ENCODE measurements at regions not wholly inside any gene's neighbourhood (a gene's known extent, or its start where the extent isn't known, plus 50 kb on each side); places are given as distances from the start of the nearest gene placed in this dataset.

DNA sequence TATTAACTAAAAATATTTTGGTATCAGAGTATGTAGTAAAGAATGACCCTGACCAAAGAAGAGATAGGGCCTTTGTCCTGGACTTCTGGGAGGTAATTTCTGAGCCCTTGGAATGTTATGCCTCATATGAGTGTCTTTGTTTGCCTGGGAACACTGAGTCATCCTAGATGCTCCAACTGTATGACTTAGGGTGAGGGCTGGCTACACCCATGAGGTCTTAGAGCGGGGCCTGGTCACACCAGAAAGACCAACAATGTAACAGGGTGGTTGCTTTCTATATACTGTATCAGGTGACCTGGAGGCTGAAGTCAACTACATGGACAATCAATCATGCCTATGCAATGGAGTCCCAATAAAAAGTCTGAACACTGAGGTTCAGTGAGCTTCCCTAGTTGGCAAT lies 253.1 kb downstream of the MBD2 start:
- H3K4me3 ChIP-seq (ENCODE audit: low read depth, low read length), result no peak overlapping the region

DNA sequence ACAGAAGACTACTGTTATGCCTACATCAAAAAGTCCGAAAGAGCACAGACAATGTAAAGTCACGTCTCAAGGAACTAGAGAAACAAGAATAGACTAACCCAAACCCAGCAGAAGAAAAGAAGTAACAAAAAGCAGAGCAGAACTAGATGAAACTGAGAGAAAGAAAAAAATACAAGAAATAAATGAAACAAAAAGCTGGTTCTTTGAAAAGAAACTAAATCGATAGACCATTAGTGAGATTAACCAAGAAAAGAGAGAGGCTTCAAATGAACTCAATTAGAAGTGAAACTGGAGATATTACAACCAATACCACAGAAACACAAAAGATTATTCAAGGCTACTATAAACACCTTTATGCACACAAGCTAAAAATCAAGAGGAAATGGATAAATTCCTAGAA lies 271.8 kb downstream of the MBD2 start:
- H3K4me3 ChIP-seq (ENCODE audit: low read depth, low read length), result no peak overlapping the region
- TF ChIP-seq, protein P1, sequence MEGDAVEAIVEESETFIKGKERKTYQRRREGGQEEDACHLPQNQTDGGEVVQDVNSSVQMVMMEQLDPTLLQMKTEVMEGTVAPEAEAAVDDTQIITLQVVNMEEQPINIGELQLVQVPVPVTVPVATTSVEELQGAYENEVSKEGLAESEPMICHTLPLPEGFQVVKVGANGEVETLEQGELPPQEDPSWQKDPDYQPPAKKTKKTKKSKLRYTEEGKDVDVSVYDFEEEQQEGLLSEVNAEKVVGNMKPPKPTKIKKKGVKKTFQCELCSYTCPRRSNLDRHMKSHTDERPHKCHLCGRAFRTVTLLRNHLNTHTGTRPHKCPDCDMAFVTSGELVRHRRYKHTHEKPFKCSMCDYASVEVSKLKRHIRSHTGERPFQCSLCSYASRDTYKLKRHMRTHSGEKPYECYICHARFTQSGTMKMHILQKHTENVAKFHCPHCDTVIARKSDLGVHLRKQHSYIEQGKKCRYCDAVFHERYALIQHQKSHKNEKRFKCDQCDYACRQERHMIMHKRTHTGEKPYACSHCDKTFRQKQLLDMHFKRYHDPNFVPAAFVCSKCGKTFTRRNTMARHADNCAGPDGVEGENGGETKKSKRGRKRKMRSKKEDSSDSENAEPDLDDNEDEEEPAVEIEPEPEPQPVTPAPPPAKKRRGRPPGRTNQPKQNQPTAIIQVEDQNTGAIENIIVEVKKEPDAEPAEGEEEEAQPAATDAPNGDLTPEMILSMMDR (IDR thresholded peaks at IDR 0.05; ENCODE audit: borderline replicate concordance, insufficient read depth, low read depth, low read length), result no peak

More for the DNA sequence above, 253.1 kb downstream of the MBD2 start:
- TF ChIP-seq, protein P1 (IDR thresholded peaks at IDR 0.05; ENCODE audit: borderline replicate concordance, insufficient read depth, low read depth, low read length), result no peak

DNA sequence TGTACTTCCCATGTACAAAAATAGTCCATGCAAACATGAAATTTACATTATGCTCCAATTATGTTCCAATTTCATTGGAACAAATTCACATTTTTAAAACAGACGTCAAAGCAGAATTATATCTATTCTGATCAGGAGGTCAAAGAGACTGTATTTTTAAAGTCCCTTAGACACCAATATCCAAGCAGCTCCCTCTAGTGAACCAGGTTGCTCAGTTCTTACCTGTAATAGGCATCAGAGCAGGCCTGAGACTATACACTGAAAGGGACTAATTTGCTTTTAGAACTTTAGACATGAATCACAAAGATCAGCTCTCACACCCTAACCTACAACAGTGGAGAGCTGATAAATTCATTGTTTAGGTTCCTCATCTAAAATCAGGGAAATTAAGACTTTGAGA lies 273.9 kb downstream of the MBD2 start:
- TF ChIP-seq, protein P1 (IDR thresholded peaks at IDR 0.05; ENCODE audit: borderline replicate concordance, insufficient read depth, low read depth, low read length), result no peak
- no peak overlapping the region for H3K4me3 ChIP-seq (ENCODE audit: low read depth, low read length)

DNA sequence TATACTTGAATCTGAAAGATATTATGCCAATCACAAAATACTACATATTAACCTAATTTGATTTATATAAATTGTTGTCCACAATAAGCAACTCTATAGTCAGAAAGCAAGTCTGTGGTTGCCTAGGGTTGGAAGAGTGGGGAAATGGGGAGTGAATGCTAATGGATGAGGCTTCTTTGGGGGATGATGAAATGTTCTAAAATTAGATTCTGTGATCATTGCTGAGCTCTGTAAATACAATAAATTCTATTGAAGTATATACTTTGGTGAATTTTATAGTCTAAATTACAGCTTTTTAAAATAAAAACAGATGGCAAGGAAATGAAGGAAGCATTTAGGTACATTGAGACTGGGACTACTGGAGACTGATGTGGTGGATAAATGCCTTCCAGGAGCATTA lies 275.5 kb downstream of the MBD2 start:
- H3K4me3 ChIP-seq (ENCODE audit: low read depth, low read length), result no peak overlapping the region
- TF ChIP-seq, protein P1 (IDR thresholded peaks at IDR 0.05; ENCODE audit: borderline replicate concordance, insufficient read depth, low read depth, low read length), result no peak

DNA sequence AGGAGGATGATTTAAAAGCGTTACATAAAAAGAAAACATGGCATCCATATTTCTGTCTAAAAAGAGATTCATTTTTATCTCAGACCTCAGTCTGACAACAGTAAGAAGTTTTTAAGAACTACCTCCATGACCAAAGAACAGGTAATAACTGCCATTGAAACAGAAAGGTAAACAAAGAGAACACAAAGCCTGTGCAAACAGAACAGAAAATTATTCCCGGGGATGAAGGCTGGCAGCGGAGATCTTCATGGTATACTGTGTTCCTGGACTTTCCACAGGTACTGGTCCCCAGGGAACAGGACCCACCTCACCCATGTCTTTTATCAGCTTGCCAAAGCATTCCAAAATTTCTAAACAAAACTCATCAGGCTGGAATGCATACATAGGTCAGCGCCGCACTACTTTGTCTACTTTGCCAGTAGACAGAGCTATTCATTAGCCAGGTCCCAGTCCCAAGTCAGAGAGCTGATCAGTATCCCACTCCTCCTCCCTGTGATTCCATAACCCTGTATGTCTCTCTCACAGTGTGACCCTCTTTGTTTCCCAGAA lies 277.3 kb downstream of the MBD2 start:
- TF ChIP-seq, protein P1 (IDR thresholded peaks at IDR 0.05; ENCODE audit: borderline replicate concordance, insufficient read depth, low read depth, low read length), result no peak
- no peak overlapping the region for H3K4me3 ChIP-seq (ENCODE audit: low read depth, low read length)

DNA sequence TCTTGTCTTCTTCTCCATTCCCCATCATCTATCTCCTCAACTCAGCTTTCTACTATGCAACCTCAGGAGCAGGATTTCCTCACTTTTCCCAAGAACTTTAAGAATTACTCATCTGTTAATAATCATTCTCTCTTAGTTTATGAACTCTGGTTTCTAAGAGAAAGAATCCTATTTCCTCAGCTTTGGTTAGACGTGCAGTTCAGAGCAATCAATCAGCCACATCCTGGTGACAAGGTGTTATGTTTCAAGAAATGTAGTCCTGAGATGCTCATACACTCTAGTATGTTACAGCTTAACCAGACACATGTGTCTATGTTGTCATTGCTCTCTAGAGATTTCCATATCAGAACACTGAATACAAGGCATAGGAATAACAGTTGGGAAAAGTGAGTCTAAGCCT lies 277.9 kb downstream of the MBD2 start:
- no peak overlapping the region for H3K4me3 ChIP-seq (ENCODE audit: low read depth, low read length)
- TF ChIP-seq, protein P1 (IDR thresholded peaks at IDR 0.05; ENCODE audit: borderline replicate concordance, insufficient read depth, low read depth, low read length), result no peak

DNA sequence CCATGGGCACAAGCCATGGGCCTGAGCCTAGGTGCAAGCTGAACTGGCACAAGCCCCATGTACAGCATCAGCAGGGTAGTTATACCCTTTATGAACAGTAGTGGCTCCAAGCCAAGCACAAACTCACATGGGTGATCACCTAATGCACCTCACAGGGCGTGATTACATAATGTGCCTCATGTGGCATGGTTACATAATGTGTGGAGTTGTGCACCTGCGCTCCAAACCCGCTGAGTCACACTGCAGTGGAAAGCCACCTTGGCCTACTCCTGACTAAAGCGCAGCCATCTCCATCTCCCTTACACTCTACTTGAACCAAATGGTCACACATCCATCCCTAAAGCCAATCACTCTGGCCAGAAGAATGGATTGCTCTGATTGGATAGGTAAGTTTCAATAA lies 279.7 kb downstream of the MBD2 start:
- TF ChIP-seq, protein P1 (IDR thresholded peaks at IDR 0.05; ENCODE audit: borderline replicate concordance, insufficient read depth, low read depth, low read length), result no peak
- no peak overlapping the region for H3K4me3 ChIP-seq (ENCODE audit: low read depth, low read length)
